GM12878 (cell line): ENCODE measurements at regions not wholly inside any gene's neighbourhood (a gene's known extent, or its start where the extent isn't known, plus 50 kb on each side); places are given as distances from the start of the nearest gene placed in this dataset.

Experiments
- ATAC-seq: fragments of 200-7000 bp; cut with Tn5 transposase; 3 replicates; pipeline ENCODE4 v1.9.1; 2020; ENCODE audit warnings: mild to moderate bottlenecking, moderate library complexity
- BruUV-seq: library from RNA; stranded (reverse); fragments of 400-500 nt; replicated peaks from 2 replicates; lab custom pipeline; 2021; lab: Mats Ljungman, UMichigan
- CTCF ChIA-PET: fragments of 300-600 bp; sonication (Branson Sonifier 250); formaldehyde crosslinking; extraction: SDS; loops from one replicate; lab custom pipeline; 2021; ENCODE audit warnings: inconsistent platforms; lab: Yijun Ruan, JAX
- POLR2A ChIA-PET: fragments of 350-600 bp; formaldehyde crosslinking; extraction: SDS; loops from one replicate; lab custom pipeline; 2021; ENCODE audit warnings: inconsistent platforms; lab: Charles Lee
- RAD21 ChIA-PET: fragments of 300-600 bp; sonication (Branson Sonifier 250); formaldehyde crosslinking; loops from one replicate; lab custom pipeline; 2023; ENCODE audit warnings: antibody characterized with exemption; ENCODE audit not compliant: unreplicated experiment; lab: Charles Lee
- SMC1A ChIA-PET: fragments of 300-600 bp; sonication (Branson Sonifier 250); formaldehyde crosslinking; loops from one replicate; lab custom pipeline; 2023; ENCODE audit not compliant: unreplicated experiment, uncharacterized antibody; lab: Charles Lee
- DNase-seq: peaks from one replicate; pipeline ENCODE4 v3.0.0-alpha.2; 2011; ENCODE audit warnings: low read depth, low spot score
- FAIRE-seq: peaks from 3 replicates; lab custom pipeline; 2011; peaks lifted over from hg19 to GRCh38; lab: Jason Lieb, UNC
- H2AFZ ChIP-seq: 2 replicates; pipeline ENCODE4 v1.6.0; 2011; ENCODE audit warnings: low read depth, low read length, control low read depth; ENCODE audit not compliant: control insufficient read depth
- H3K27ac ChIP-seq: 2 replicates; pipeline ENCODE4 v1.5.1; 2011; ENCODE audit warnings: control low read depth; ENCODE audit not compliant: control insufficient read depth, insufficient read depth
- H3K27me3 ChIP-seq, 2 experiments: replicated peaks in 1 of 2; 2 replicates each; pipeline versions ENCODE4 v1.6.0 to v1.6.1; 2011; ENCODE audit warnings: low read length in 1 of 2; ENCODE audit not compliant: control insufficient read depth in 2 of 2, insufficient read depth in 2 of 2
- H3K36me3 ChIP-seq, 2 experiments: 2 replicates each; pipeline ENCODE4 v1.5.1; 2011; ENCODE audit warnings: low read length in 1 of 2; ENCODE audit not compliant: control insufficient read depth in 2 of 2, insufficient read depth in 2 of 2
- H3K4me1 ChIP-seq: 2 replicates; pipeline ENCODE4 v1.6.1; 2011; ENCODE audit warnings: mild to moderate bottlenecking, low read length, moderate library complexity, mixed read lengths; ENCODE audit not compliant: control insufficient read depth, insufficient read depth
- H3K4me2 ChIP-seq: 2 replicates; pipeline ENCODE4 v1.6.0; 2011; ENCODE audit warnings: control low read depth; ENCODE audit not compliant: control insufficient read depth, insufficient read depth
- H3K4me3 ChIP-seq: fragments of 200-600 bp; sonication (generic); 2 replicates; pipeline ENCODE4 v1.5.1; 2016
- H3K79me2 ChIP-seq: 2 replicates; pipeline ENCODE4 v1.6.0; 2011; ENCODE audit warnings: low read length; ENCODE audit not compliant: control insufficient read depth, insufficient read depth
- H3K9ac ChIP-seq: 2 replicates; pipeline ENCODE4 v1.8.0; 2011; ENCODE audit warnings: low read length, control low read depth, mixed read lengths; ENCODE audit not compliant: control insufficient read depth, insufficient read depth
- H3K9me3 ChIP-seq: replicated peaks from 3 replicates; pipeline ENCODE4 v1.5.1; 2011; ENCODE audit warnings: mild to moderate bottlenecking, low read length; ENCODE audit not compliant: control insufficient read depth, insufficient read depth
- H4K20me1 ChIP-seq: 2 replicates; pipeline ENCODE4 v1.6.0; 2011; ENCODE audit not compliant: control insufficient read depth, insufficient read depth
- ASH2L ChIP-seq: fragments of 300-600, 200-600 bp; sonication (generic); IDR thresholded peaks from 2 replicates; pipeline ENCODE4 v1.6.1; 2017; ENCODE audit warnings: low read depth, mild to moderate bottlenecking, borderline replicate concordance
- BCL11A ChIP-seq: IDR thresholded peaks from 2 replicates; pipeline ENCODE4 v1.6.1; 2011; ENCODE audit warnings: low read depth, low read length
- ETV6 ChIP-seq, 2 experiments: fragments of 450-650 bp in 1 of 2; IDR thresholded peaks in 1 of 2; conservative IDR thresholded peaks in 1 of 2; 2 replicates each; pipeline ENCODE4 v1.6.1; 2014; ENCODE audit warnings: antibody characterized with exemption in 1 of 2, borderline replicate concordance in 1 of 2, low read depth in 1 of 2, mild to moderate bottlenecking in 1 of 2, moderate library complexity in 1 of 2
- JUNB ChIP-seq: IDR thresholded peaks from 2 replicates; pipeline ENCODE4 v1.6.1; 2016; ENCODE audit warnings: antibody characterized with exemption, mild to moderate bottlenecking
- NR2F1 ChIP-seq: fragments of 450-650 bp; conservative IDR thresholded peaks from 2 replicates; pipeline ENCODE4 v1.6.1; 2017; ENCODE audit warnings: mild to moderate bottlenecking
- POLR2AphosphoS5 ChIP-seq: IDR thresholded peaks from 2 replicates; pipeline ENCODE4 v1.6.1; 2011; ENCODE audit warnings: mild to moderate bottlenecking, low read length, inconsistent platforms
- SIX5 ChIP-seq: IDR thresholded peaks from 2 replicates; pipeline ENCODE4 v1.6.1; 2011; ENCODE audit warnings: mild to moderate bottlenecking, low read depth, low read length, moderate library complexity; ENCODE audit not compliant: severe bottlenecking
- SKIL ChIP-seq: fragments of 450-650 bp; IDR thresholded peaks from 2 replicates; pipeline ENCODE4 v1.6.1; 2017; ENCODE audit warnings: mild to moderate bottlenecking, low read depth, inconsistent platforms; ENCODE audit not compliant: poor library complexity, severe bottlenecking
- SMAD1 ChIP-seq: fragments of 450-650 bp; IDR thresholded peaks from 2 replicates; pipeline ENCODE4 v1.6.1; 2018; ENCODE audit warnings: mild to moderate bottlenecking, low read depth; ENCODE audit not compliant: partially characterized antibody
- WGBS: methylation state at CpG from one replicate; pipeline ENCODE4 v1.1.6; 2016; ENCODE audit warnings: low lambda C conversion rate; ENCODE audit not compliant: insufficient replicate concordance, insufficient coverage; ENCODE audit errors: missing lambda C conversion rate; 5-methylcytosine and 5-hydroxymethylcytosine counted together
- in situ Hi-C: fragments of 300-500 bp; cut with MboI; formaldehyde crosslinking; loops from 9 replicates; pipeline ENCODE4 v1.14.3; 2018; ENCODE audit warnings: mixed read lengths
- intact Hi-C: fragments of 100-400 bp; cut with micrococcal nuclease; formaldehyde crosslinking; loops from one replicate; pipeline ENCODE4 v1.14.2; 2022; ENCODE audit not compliant: unreplicated experiment
- TF ChIP-seq, protein P1 (sequence below): fragments of 450-650 bp; IDR thresholded peaks from 2 replicates; pipeline ENCODE4 v1.6.1; 2016; ENCODE audit warnings: mild to moderate bottlenecking
- TF ChIP-seq, protein P2 (sequence below): fragments of 450-650 bp; IDR thresholded peaks from 2 replicates; pipeline ENCODE4 v1.6.1; 2017; ENCODE audit warnings: mild to moderate bottlenecking

GRCh38 chr10:108791794-108792474, 1131.4 kb downstream of the XPNPEP1 start:
- no peaks in the 10 kb centered on the region for H3K79me2 ChIP-seq
- peak; percentile 65 for TF ChIP-seq JUNB
- TF ChIP-seq SMAD1: no peak
- in situ Hi-C loops (no loop called here), intact Hi-C loops (no loop called here)
- H4K20me1 ChIP-seq: no peaks in the 10 kb centered on the region
- POLR2A ChIA-PET: no interaction called here
- CTCF ChIA-PET: interaction anchor here (0.5 to 2.4 kb wide), 3 partner anchors 12 to 1274 kb away, joined by 3 to 9 read pairs (median 3); no protein-coding TSS in a partner anchor
- H3K9me3 ChIP-seq: no peaks in the 10 kb centered on the region
- RAD21 ChIA-PET: no interaction called here
- no peak for FAIRE-seq
- H3K4me1 ChIP-seq: no peaks in the 10 kb centered on the region
- no peak overlapping the region for H3K4me3 ChIP-seq
- H3K9ac ChIP-seq: no peak overlapping the region
- no peak overlapping the region for H2AFZ ChIP-seq
- BruUV-seq: no TSS peak
- H3K27ac ChIP-seq: no peak overlapping the region
- 15% methylated on average over 1 of the region's 1 CpG for WGBS
- DNase-seq: no peak
- no peaks in the 10 kb centered on the region for H3K27me3 ChIP-seq
- no peak overlapping the region for H3K4me2 ChIP-seq
- no peak for ATAC-seq
- no peaks in the 10 kb centered on the region for H3K36me3 ChIP-seq
- SMC1A ChIA-PET: interaction anchor here (0.8 kb wide), 1 partner anchor 11 kb away, joined by 4 read pairs; no protein-coding TSS in a partner anchor

DNA sequence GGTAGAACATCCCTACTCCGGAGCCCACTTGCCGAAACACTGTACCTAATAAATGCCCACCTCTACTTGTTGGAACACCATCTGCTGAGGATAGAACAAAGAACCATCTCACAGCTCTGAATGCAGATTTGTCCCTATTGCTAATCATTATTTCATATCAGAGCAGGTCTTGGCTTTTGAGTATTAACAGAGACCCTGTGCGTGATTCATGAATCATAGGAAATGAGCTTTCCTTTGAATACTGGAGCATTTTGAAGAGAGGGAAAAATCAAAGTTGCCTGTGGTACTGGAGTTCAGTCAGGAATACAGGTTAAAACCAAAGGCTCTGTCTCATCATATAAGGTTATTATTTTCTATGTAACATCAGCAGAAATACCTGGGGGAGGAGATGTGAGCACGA, 1132.3 kb downstream of the XPNPEP1 start:
- no peak overlapping the region for H3K9ac ChIP-seq
- DNase-seq (no peak), FAIRE-seq (no peak), ATAC-seq (no peak)
- intact Hi-C loops: no loop called here
- H4K20me1 ChIP-seq: no peaks in the 10 kb centered on the region
- H3K36me3 ChIP-seq: no peaks in the 10 kb centered on the region
- in situ Hi-C loops: no loop called here
- H3K4me2 ChIP-seq: no peak overlapping the region
- H3K27ac ChIP-seq: no peak overlapping the region
- H2AFZ ChIP-seq: no peak overlapping the region
- SMC1A ChIA-PET: no interaction called here
- H3K27me3 ChIP-seq: no peaks in the 10 kb centered on the region
- POLR2A ChIA-PET: no interaction called here
- H3K4me1 ChIP-seq: no peaks in the 10 kb centered on the region
- 70% methylated on average over 4 of the region's 4 CpGs for WGBS
- RAD21 ChIA-PET: no interaction called here
- CTCF ChIA-PET: interaction anchor here (1.1 to 2.4 kb wide), 2 partner anchors 13 to 120 kb away, joined by 3 to 9 read pairs; no protein-coding TSS in a partner anchor
- H3K79me2 ChIP-seq: no peaks in the 10 kb centered on the region
- no peak overlapping the region for H3K4me3 ChIP-seq
- BruUV-seq: no TSS peak
- no peaks in the 10 kb centered on the region; the same call in 2 of the 3 replicates for H3K9me3 ChIP-seq
- TF ChIP-seq NR2F1: no peak
- no peak for TF ChIP-seq ASH2L
- no peak for TF ChIP-seq SKIL
- no peak for TF ChIP-seq ETV6 (conservative IDR thresholded peaks at IDR 0.05 in 1 of 2, IDR thresholded peaks at IDR 0.05 in 1 of 2; ENCODE audit: borderline replicate concordance in 1 of 2, low read depth in 1 of 2)
- TF ChIP-seq POLR2AphosphoS5: no peak
- no peak for TF ChIP-seq SIX5
- no peak for TF ChIP-seq BCL11A
- TF ChIP-seq, protein P1, sequence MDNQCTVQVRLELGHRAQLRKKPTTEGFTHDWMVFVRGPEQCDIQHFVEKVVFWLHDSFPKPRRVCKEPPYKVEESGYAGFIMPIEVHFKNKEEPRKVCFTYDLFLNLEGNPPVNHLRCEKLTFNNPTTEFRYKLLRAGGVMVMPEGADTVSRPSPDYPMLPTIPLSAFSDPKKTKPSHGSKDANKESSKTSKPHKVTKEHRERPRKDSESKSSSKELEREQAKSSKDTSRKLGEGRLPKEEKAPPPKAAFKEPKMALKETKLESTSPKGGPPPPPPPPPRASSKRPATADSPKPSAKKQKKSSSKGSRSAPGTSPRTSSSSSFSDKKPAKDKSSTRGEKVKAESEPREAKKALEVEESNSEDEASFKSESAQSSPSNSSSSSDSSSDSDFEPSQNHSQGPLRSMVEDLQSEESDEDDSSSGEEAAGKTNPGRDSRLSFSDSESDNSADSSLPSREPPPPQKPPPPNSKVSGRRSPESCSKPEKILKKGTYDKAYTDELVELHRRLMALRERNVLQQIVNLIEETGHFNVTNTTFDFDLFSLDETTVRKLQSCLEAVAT: no peak
- TF ChIP-seq, protein P2, sequence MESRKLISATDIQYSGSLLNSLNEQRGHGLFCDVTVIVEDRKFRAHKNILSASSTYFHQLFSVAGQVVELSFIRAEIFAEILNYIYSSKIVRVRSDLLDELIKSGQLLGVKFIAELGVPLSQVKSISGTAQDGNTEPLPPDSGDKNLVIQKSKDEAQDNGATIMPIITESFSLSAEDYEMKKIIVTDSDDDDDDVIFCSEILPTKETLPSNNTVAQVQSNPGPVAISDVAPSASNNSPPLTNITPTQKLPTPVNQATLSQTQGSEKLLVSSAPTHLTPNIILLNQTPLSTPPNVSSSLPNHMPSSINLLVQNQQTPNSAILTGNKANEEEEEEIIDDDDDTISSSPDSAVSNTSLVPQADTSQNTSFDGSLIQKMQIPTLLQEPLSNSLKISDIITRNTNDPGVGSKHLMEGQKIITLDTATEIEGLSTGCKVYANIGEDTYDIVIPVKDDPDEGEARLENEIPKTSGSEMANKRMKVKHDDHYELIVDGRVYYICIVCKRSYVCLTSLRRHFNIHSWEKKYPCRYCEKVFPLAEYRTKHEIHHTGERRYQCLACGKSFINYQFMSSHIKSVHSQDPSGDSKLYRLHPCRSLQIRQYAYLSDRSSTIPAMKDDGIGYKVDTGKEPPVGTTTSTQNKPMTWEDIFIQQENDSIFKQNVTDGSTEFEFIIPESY: no peak
